ENCODE measurements at regions not wholly inside any gene's neighbourhood (a gene's known extent, or its start where the extent isn't known, plus 50 kb on each side); places are given as distances from the start of the nearest gene placed in this dataset.

- ATAC-seq: no peak
- Mint-ChIP-seq H3K27ac (peak overlapping the region in 3 of 10 donors; percentile 89 to 94 (median 91)), H3K36me3 (no peaks in the 10 kb centered on the region), H3K4me1 (peaks cover 3 to 18% (median 16%) of the 10 kb centered on the region in 4 donors), H3K4me3 (no peak overlapping the region), H3K9me3 (peaks cover 0 to 3% (median 0%) of the 10 kb centered on the region in 9 donors), H3K27me3 (peaks cover 0 to 6% (median 0%) of the 10 kb centered on the region in 5 donors)
- POLR2A ChIA-PET: no interaction called here
- DNase-seq: peak in 1 of 10 donors; percentile 11
These were observed 52.7 kb upstream of the MYEOV start for GRCh38 chr11:69241075-69241740.

GRCh38 chr11:69241844-69242243, 52.1 kb upstream of the MYEOV start:
- ATAC-seq: no peak
- Mint-ChIP-seq H3K4me3 (peak overlapping the region in 7 of 10 donors; percentile 20 to 80 (median 40)), H3K9me3 (peaks cover 0 to 3% (median 0%) of the 10 kb centered on the region in 9 donors), H3K27ac (peak overlapping the region in 8 of 10 donors; percentile 0 to 95 (median 90)), H3K4me1 (peaks cover 3 to 18% (median 16%) of the 10 kb centered on the region in 4 donors), H3K36me3 (no peaks in the 10 kb centered on the region), H3K27me3 (peaks cover 0 to 4% (median 0%) of the 10 kb centered on the region in 5 donors)
- POLR2A ChIA-PET: interaction anchor here (0.7 kb wide), 1 partner anchor 36 kb away, joined by 4 read pairs; no protein-coding TSS in a partner anchor
- no peak for DNase-seq

- peak in 1 of 2 donors; percentile 42 for ATAC-seq
- Mint-ChIP-seq H3K9me3 (peaks cover 0 to 3% (median 0%) of the 10 kb centered on the region in 9 donors), H3K27ac (peak overlapping the region; percentile 0 to 95 (median 89)), H3K4me1 (peaks cover 3 to 18% (median 16%) of the 10 kb centered on the region in 4 donors), H3K36me3 (no peaks in the 10 kb centered on the region), H3K4me3 (peak overlapping the region in 7 of 10 donors; percentile 19 to 80 (median 40)), H3K27me3 (peaks cover 0 to 4% (median 0%) of the 10 kb centered on the region in 5 donors)
- POLR2A ChIA-PET: interaction anchor here (0.6 to 0.7 kb wide), 2 partner anchors 37 to 468 kb away, joined by 4 to 5 read pairs; no protein-coding TSS in a partner anchor
- peak in 3 of 10 donors; percentile 16 to 27 (median 16) for DNase-seq
These were observed 51.6 kb upstream of the MYEOV start for GRCh38 chr11:69242266-69242920.

- peak in 1 of 10 donors; percentile 11 for DNase-seq
- Mint-ChIP-seq H3K9me3 (peaks cover 0 to 3% (median 0%) of the 10 kb centered on the region in 9 donors), H3K27ac (peak overlapping the region in 4 of 10 donors; percentile 57 to 65 (median 60)), H3K36me3 (no peaks in the 10 kb centered on the region), H3K27me3 (peaks cover 0 to 2% (median 0%) of the 10 kb centered on the region in 5 donors), H3K4me3 (peak overlapping the region in 1 of 10 donors; percentile 29), H3K4me1 (peaks cover 3 to 18% (median 16%) of the 10 kb centered on the region in 4 donors)
- POLR2A ChIA-PET: no interaction called here
- no peak for ATAC-seq
These were observed 50.3 kb upstream of the MYEOV start for GRCh38 chr11:69243496-69244200.

Data from naive thymus-derived CD8-positive, alpha-beta T cell (primary cell).